Nephron (organoid): ENCODE measurements at regions not wholly inside any gene's neighbourhood (a gene's known extent, or its start where the extent isn't known, plus 50 kb on each side); places are given as distances from the start of the nearest gene placed in this dataset.

Source experiments
- H3K27ac Mint-ChIP-seq, 3 experiments: 2 replicates each; pipeline ENCODE4 v1.8.0; 2020; ENCODE audit warnings: mixed read lengths in 3 of 3, mild to moderate bottlenecking in 2 of 3, moderate library complexity in 1 of 3
- H3K27me3 Mint-ChIP-seq: 2 replicates; pipeline ENCODE4 v1.8.0; 2021; ENCODE audit warnings: low read depth, mild to moderate bottlenecking, moderate library complexity, mixed read lengths
- H3K36me3 Mint-ChIP-seq: 2 replicates; pipeline ENCODE4 v1.8.0; 2020; ENCODE audit warnings: low read depth, mixed read lengths
- H3K4me1 Mint-ChIP-seq: 2 replicates; pipeline ENCODE4 v1.8.0; 2020; ENCODE audit warnings: mixed read lengths
- H3K4me3 Mint-ChIP-seq, 3 experiments: 2 replicates each; pipeline ENCODE4 v1.8.0; 2020; ENCODE audit warnings: mild to moderate bottlenecking in 3 of 3, mixed read lengths in 3 of 3, moderate library complexity in 2 of 3
- H3K9me3 Mint-ChIP-seq: 2 replicates; pipeline ENCODE4 v1.8.0; 2020; ENCODE audit warnings: mixed read lengths
- CTCF ChIP-seq, 3 experiments: fragments of 200-600 bp; sonication (generic); IDR thresholded peaks; one replicate each; pipeline ENCODE4 v1.5.0; 2021; ENCODE audit warnings: antibody characterized with exemption in 3 of 3; ENCODE audit not compliant: unreplicated experiment in 3 of 3

- TF ChIP-seq CTCF (IDR thresholded peaks at IDR 0.05; ENCODE audit: unreplicated experiment in 3 of 3), result no peak
- H3K36me3 Mint-ChIP-seq, result no peaks in the 10 kb centered on the region
- no peaks in the 10 kb centered on the region for H3K27me3 Mint-ChIP-seq
- H3K9me3 Mint-ChIP-seq, result no peaks in the 10 kb centered on the region
- no peak overlapping the region for H3K4me3 Mint-ChIP-seq
- H3K4me1 Mint-ChIP-seq, result peaks cover 5% of the 10 kb centered on the region
- H3K27ac Mint-ChIP-seq, result no peak overlapping the region
These were observed 103.3 kb upstream of the WWC1 start for GRCh38 chr5:168188182-168188581.

- no peak for TF ChIP-seq CTCF (IDR thresholded peaks at IDR 0.05; ENCODE audit: unreplicated experiment in 3 of 3)
- Mint-ChIP-seq H3K27me3 (peaks cover 7% of the 10 kb centered on the region), H3K36me3 (no peaks in the 10 kb centered on the region), H3K4me3 (no peak overlapping the region), H3K9me3 (no peaks in the 10 kb centered on the region), H3K4me1 (peaks cover 11% of the 10 kb centered on the region), H3K27ac (no peak overlapping the region)
These were observed 99.3 kb upstream of the WWC1 start for GRCh38 chr5:168192120-168192519.

- Mint-ChIP-seq H3K27ac (no peak overlapping the region), H3K4me1 (peaks cover 11% of the 10 kb centered on the region), H3K27me3 (peaks cover 7% of the 10 kb centered on the region), H3K9me3 (no peaks in the 10 kb centered on the region), H3K36me3 (no peaks in the 10 kb centered on the region), H3K4me3 (no peak overlapping the region)
- no peak for TF ChIP-seq CTCF (IDR thresholded peaks at IDR 0.05; ENCODE audit: unreplicated experiment in 3 of 3)
These were observed 97.8 kb upstream of the WWC1 start for GRCh38 chr5:168193493-168194250.

GRCh38 chr5:168195110-168195509, 96.3 kb upstream of the WWC1 start:
- no peak for TF ChIP-seq CTCF (IDR thresholded peaks at IDR 0.05; ENCODE audit: unreplicated experiment in 3 of 3)
- Mint-ChIP-seq H3K9me3 (no peaks in the 10 kb centered on the region), H3K4me1 (peaks cover 11% of the 10 kb centered on the region), H3K27me3 (peaks cover 7% of the 10 kb centered on the region), H3K4me3 (no peak overlapping the region), H3K27ac (no peak overlapping the region), H3K36me3 (no peaks in the 10 kb centered on the region)

- Mint-ChIP-seq H3K4me3 (no peak overlapping the region), H3K27me3 (peaks cover 7% of the 10 kb centered on the region), H3K9me3 (no peaks in the 10 kb centered on the region), H3K4me1 (peaks cover 4% of the 10 kb centered on the region), H3K36me3 (no peaks in the 10 kb centered on the region), H3K27ac (no peak overlapping the region)
- TF ChIP-seq CTCF (IDR thresholded peaks at IDR 0.05; ENCODE audit: unreplicated experiment in 3 of 3), result no peak
These were observed 93.1 kb upstream of the WWC1 start for GRCh38 chr5:168198359-168198758.

GRCh38 chr5:168202996-168203395, 88.4 kb upstream of the WWC1 start:
- H3K9me3 Mint-ChIP-seq, result no peaks in the 10 kb centered on the region
- H3K27me3 Mint-ChIP-seq, result no peaks in the 10 kb centered on the region
- no peaks in the 10 kb centered on the region for H3K36me3 Mint-ChIP-seq
- no peak overlapping the region for H3K27ac Mint-ChIP-seq
- H3K4me3 Mint-ChIP-seq, result no peak overlapping the region
- no peak for TF ChIP-seq CTCF (IDR thresholded peaks at IDR 0.05; ENCODE audit: unreplicated experiment in 3 of 3)
- no peaks in the 10 kb centered on the region for H3K4me1 Mint-ChIP-seq
